A549 (cell line): ENCODE measurements at regions not wholly inside any gene's neighbourhood (a gene's known extent, or its start where the extent isn't known, plus 50 kb on each side); places are given as distances from the start of the nearest gene placed in this dataset.

ENCODE experiments used
- KDM5A ChIP-seq: fragments of 200-600 bp; sonication (generic); IDR thresholded peaks from 2 replicates; pipeline ENCODE4 v1.6.1; 2016; ENCODE audit warnings: antibody characterized with exemption, mild to moderate bottlenecking
- RAD21 ChIP-seq, 2 experiments: fragments of >200 bp in 1 of 2; sonication (Bioruptor Twin) in 1 of 2; formaldehyde crosslinking in 1 of 2; IDR thresholded peaks in 1 of 2; conservative IDR thresholded peaks in 1 of 2; 2 replicates in 1 of 2; 3 replicates in 1 of 2; pipeline ENCODE4 v1.6.1; 2012 to 2018; ENCODE audit warnings: inconsistent platforms in 1 of 2
- SREBF2 ChIP-seq: fragments of 450-650 bp; IDR thresholded peaks from 2 replicates; pipeline ENCODE4 v1.6.1; 2014; ENCODE audit warnings: mild to moderate bottlenecking, moderate library complexity
- TP53 ChIP-seq: fragments of 250-450 bp; sonication (Bioruptor Pico); IDR thresholded peaks from 2 replicates; pipeline ENCODE4 v1.5.0; 2021; ENCODE audit warnings: mild to moderate bottlenecking, moderate library complexity
- TF ChIP-seq, protein P1 (sequence below): fragments of >200 bp; sonication (Bioruptor Twin); formaldehyde crosslinking; IDR thresholded peaks from 3 replicates; pipeline ENCODE4 v1.5.1; 2016

DNA sequence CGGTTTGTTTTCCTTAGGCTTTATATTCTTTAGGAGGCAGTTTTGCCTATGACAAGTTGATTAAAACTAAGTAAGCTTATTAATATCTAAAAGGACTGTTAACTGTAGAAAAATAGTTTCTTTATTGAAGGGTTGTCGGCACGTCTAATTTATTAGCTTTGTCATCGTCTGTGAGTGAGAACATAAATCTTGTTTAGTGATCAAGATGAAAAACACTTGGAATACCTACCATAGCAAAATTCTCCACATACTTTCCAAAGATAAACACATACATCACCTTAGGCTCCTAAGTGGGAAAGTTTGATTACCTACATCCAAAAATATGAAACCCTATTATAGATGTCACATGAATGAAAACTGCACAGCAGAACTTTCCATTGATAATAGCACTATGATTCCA, 139.1 kb upstream of the BNIP2 start:
- TF ChIP-seq, protein P1, sequence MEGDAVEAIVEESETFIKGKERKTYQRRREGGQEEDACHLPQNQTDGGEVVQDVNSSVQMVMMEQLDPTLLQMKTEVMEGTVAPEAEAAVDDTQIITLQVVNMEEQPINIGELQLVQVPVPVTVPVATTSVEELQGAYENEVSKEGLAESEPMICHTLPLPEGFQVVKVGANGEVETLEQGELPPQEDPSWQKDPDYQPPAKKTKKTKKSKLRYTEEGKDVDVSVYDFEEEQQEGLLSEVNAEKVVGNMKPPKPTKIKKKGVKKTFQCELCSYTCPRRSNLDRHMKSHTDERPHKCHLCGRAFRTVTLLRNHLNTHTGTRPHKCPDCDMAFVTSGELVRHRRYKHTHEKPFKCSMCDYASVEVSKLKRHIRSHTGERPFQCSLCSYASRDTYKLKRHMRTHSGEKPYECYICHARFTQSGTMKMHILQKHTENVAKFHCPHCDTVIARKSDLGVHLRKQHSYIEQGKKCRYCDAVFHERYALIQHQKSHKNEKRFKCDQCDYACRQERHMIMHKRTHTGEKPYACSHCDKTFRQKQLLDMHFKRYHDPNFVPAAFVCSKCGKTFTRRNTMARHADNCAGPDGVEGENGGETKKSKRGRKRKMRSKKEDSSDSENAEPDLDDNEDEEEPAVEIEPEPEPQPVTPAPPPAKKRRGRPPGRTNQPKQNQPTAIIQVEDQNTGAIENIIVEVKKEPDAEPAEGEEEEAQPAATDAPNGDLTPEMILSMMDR, result no peak
- no peak for TF ChIP-seq KDM5A
- TF ChIP-seq TP53 (CRISPR knock-in tag), result no peak
- TF ChIP-seq SREBF2, result no peak
- no peak for TF ChIP-seq RAD21 (conservative IDR thresholded peaks at IDR 0.05 in 1 of 2, IDR thresholded peaks at IDR 0.05 in 1 of 2)
